ENCODE measurements at regions not wholly inside any gene's neighbourhood (a gene's known extent, or its start where the extent isn't known, plus 50 kb on each side); places are given as distances from the start of the nearest gene placed in this dataset.

DNA sequence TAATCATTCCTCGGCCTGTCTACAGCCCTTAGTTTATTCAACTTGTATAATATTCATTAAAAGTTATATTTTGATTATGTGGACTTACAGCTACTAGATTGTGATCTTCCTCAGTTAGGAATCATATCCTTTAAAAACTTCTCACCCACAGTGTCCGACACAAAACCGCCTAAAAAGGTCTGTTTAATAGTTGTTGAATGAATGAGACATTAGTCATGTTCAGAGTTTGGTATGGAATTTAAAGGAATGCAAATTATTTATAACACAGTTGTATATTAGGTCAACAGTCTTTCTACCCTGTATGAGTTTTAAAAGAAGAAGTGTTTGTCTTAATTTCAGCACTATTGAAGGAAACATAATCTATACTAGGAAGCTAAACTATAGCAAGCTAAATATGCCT, 390.0 kb downstream of the ARL4A start:
- TF ChIP-seq EZH2phosphoT487 (IDR thresholded peaks at IDR 0.05; ENCODE audit: insufficient read depth, low read depth) (no peak), EZH2 (IDR thresholded peaks at IDR 0.05; ENCODE audit: insufficient read depth, poor library complexity, severe bottlenecking) (no peak)

Measured in GM23248 (cell line).